OCI-LY1 (cell line): ENCODE measurements at regions not wholly inside any gene's neighbourhood (a gene's known extent, or its start where the extent isn't known, plus 50 kb on each side); places are given as distances from the start of the nearest gene placed in this dataset.

Experiments
- H2AFZ ChIP-seq: fragments of 200-600 bp; sonication (generic), shearing (Covaris generic); 2 replicates; pipeline ENCODE4 v1.6.0; 2014; ENCODE audit warnings: antibody characterized with exemption, mild to moderate bottlenecking, low read length
- H3F3A ChIP-seq: fragments of 200-600 bp; sonication (generic), shearing (Covaris generic); 2 replicates; pipeline ENCODE4 v1.6.0; 2014; ENCODE audit warnings: mild to moderate bottlenecking, antibody characterized with exemption, low read length, moderate library complexity; ENCODE audit not compliant: insufficient read depth
- H3K27ac ChIP-seq: fragments of 200-600 bp; sonication (generic); 2 replicates; pipeline ENCODE4 v1.5.1; 2014; ENCODE audit warnings: low read length, mixed run types, mild to moderate bottlenecking, low read depth; ENCODE audit not compliant: poor library complexity, severe bottlenecking
- H3K27me3 ChIP-seq: fragments of 200-600 bp; sonication (generic); 2 replicates; pipeline ENCODE4 v1.6.0; 2014; ENCODE audit warnings: antibody characterized with exemption, mild to moderate bottlenecking, low read length, moderate library complexity; ENCODE audit not compliant: insufficient read depth
- H3K36me3 ChIP-seq: fragments of 200-600 bp; sonication (generic); 2 replicates; pipeline ENCODE4 v1.6.1; 2014; ENCODE audit warnings: mild to moderate bottlenecking, antibody characterized with exemption, low read length, moderate library complexity, mixed read lengths; ENCODE audit not compliant: insufficient read depth
- H3K4me1 ChIP-seq: fragments of 200-600 bp; sonication (generic); 2 replicates; pipeline ENCODE4 v1.5.1; 2014; ENCODE audit warnings: mild to moderate bottlenecking, low read length, moderate library complexity; ENCODE audit not compliant: insufficient read depth, severe bottlenecking
- H3K4me2 ChIP-seq: fragments of 200-600 bp; sonication (generic), shearing (Covaris generic); 2 replicates; pipeline ENCODE4 v1.6.1; 2014; ENCODE audit warnings: low read length
- H3K4me3 ChIP-seq: fragments of 200-600 bp; sonication (generic); 2 replicates; pipeline ENCODE4 v1.5.1; 2014; ENCODE audit warnings: low read length, low read depth, mild to moderate bottlenecking, mixed read lengths; ENCODE audit not compliant: poor library complexity, severe bottlenecking
- H3K79me2 ChIP-seq: fragments of 200-600 bp; shearing (Covaris generic); 2 replicates; pipeline ENCODE4 v1.6.1; 2016; ENCODE audit warnings: mixed run types, low read length, mixed read lengths; ENCODE audit not compliant: insufficient read depth
- H3K9ac ChIP-seq: fragments of 200-600 bp; sonication (generic), shearing (Covaris generic); 2 replicates; pipeline ENCODE4 v1.6.1; 2014; ENCODE audit warnings: mild to moderate bottlenecking, low read length, mixed read lengths
- H3K9me2 ChIP-seq: fragments of 200-600 bp; sonication (generic), shearing (Covaris generic); 2 replicates; pipeline ENCODE4 v1.6.1; 2014; ENCODE audit warnings: low read depth, mild to moderate bottlenecking, low read length, mixed read lengths
- H3K9me3 ChIP-seq: fragments of 200-600 bp; shearing (Covaris generic); 2 replicates; pipeline ENCODE4 v1.6.1; 2014; ENCODE audit warnings: low read length, mixed read lengths
- H4K20me1 ChIP-seq: fragments of 200-600 bp; sonication (generic), shearing (Covaris generic); 2 replicates; pipeline ENCODE4 v1.6.0; 2016; ENCODE audit warnings: mild to moderate bottlenecking, low read length; ENCODE audit not compliant: insufficient read depth
- CTCF ChIP-seq: fragments of 200-600 bp; sonication (generic), shearing (Covaris generic); IDR thresholded peaks from 2 replicates; pipeline ENCODE4 v1.5.1; 2017; ENCODE audit warnings: mild to moderate bottlenecking, antibody characterized with exemption, low read length, moderate library complexity, mixed read lengths
- EZH2 ChIP-seq: fragments of 200-600 bp; sonication (generic), shearing (Covaris generic); IDR thresholded peaks from 2 replicates; pipeline ENCODE4 v1.8.0; 2017; ENCODE audit warnings: borderline replicate concordance, mixed run types, mild to moderate bottlenecking, antibody characterized with exemption, low read length, moderate library complexity, mixed read lengths

- Histone ChIP-seq H3K27me3 (no peaks in the 10 kb centered on the region), H3K4me3 (no peak overlapping the region), H3K9ac (no peak overlapping the region), H3K79me2 (no peaks in the 10 kb centered on the region), H3K4me1 (no peaks in the 10 kb centered on the region), H3K9me2 (no peaks in the 10 kb centered on the region), H3K36me3 (no peaks in the 10 kb centered on the region), H3K4me2 (no peak overlapping the region), H3K27ac (no peak overlapping the region), H2AFZ (no peak overlapping the region), H4K20me1 (no peaks in the 10 kb centered on the region), H3F3A (no peaks in the 10 kb centered on the region), H3K9me3 (no peaks in the 10 kb centered on the region)
- TF ChIP-seq CTCF (no peak), EZH2 (no peak)
Measured at GRCh38 chr6:14510038-14510437, 392.5 kb downstream of the CD83 start.

- H3K79me2 ChIP-seq: no peaks in the 10 kb centered on the region
- H3K9ac ChIP-seq: no peak overlapping the region
- H3K4me2 ChIP-seq: no peak overlapping the region
- no peaks in the 10 kb centered on the region for H3K36me3 ChIP-seq
- H3K27ac ChIP-seq: no peak overlapping the region
- H3F3A ChIP-seq: no peaks in the 10 kb centered on the region
- no peaks in the 10 kb centered on the region for H3K9me2 ChIP-seq
- no peaks in the 10 kb centered on the region for H3K27me3 ChIP-seq
- H4K20me1 ChIP-seq: no peaks in the 10 kb centered on the region
- H3K4me1 ChIP-seq: no peaks in the 10 kb centered on the region
- no peak for TF ChIP-seq CTCF
- TF ChIP-seq EZH2: no peak
- H3K9me3 ChIP-seq: no peaks in the 10 kb centered on the region
- H2AFZ ChIP-seq: no peak overlapping the region
- H3K4me3 ChIP-seq: no peak overlapping the region
Measured at GRCh38 chr6:14511061-14511586, 393.6 kb downstream of the CD83 start.

GRCh38 chr6:14512246-14512645 is 394.7 kb downstream of the CD83 start:
- H3K9me3 ChIP-seq: no peaks in the 10 kb centered on the region

More at GRCh38 chr6:14512246-14512645, 394.7 kb downstream of the CD83 start:
- no peaks in the 10 kb centered on the region for H4K20me1 ChIP-seq
- H3K27ac ChIP-seq: no peak overlapping the region
- H3K4me2 ChIP-seq: no peak overlapping the region
- no peaks in the 10 kb centered on the region for H3K27me3 ChIP-seq
- no peak overlapping the region for H2AFZ ChIP-seq
- H3K79me2 ChIP-seq: no peaks in the 10 kb centered on the region
- H3K9ac ChIP-seq: no peak overlapping the region
- no peaks in the 10 kb centered on the region for H3F3A ChIP-seq
- H3K4me3 ChIP-seq: no peak overlapping the region
- no peaks in the 10 kb centered on the region for H3K9me2 ChIP-seq
- no peaks in the 10 kb centered on the region for H3K36me3 ChIP-seq
- TF ChIP-seq EZH2: no peak
- TF ChIP-seq CTCF: no peak
- no peaks in the 10 kb centered on the region for H3K4me1 ChIP-seq
